ENCODE measurements at regions not wholly inside any gene's neighbourhood (a gene's known extent, or its start where the extent isn't known, plus 50 kb on each side); places are given as distances from the start of the nearest gene placed in this dataset.
"Not testable (repeated sequence)": the region's sequence is repeated elsewhere in the genome, so short reads cannot be mapped to it uniquely, and the experiment has no call there.

- H3K27me3 Mint-ChIP-seq (ENCODE audit: low read depth in 3 of 3); intact Hi-C loops (cut with micrococcal nuclease); H4K20me1 ChIP-seq (ENCODE audit: insufficient read depth, low read length); H2AFZ ChIP-seq (ENCODE audit: insufficient read depth, low read depth, low read length, poor library complexity, severe bottlenecking); H3K9ac ChIP-seq (ENCODE audit: insufficient read depth, low read length, poor library complexity, severe bottlenecking); H3K27me3 ChIP-seq (ENCODE audit: control insufficient read depth in 2 of 2, insufficient read depth in 2 of 2, low read length in 2 of 2); H3K4me3 Mint-ChIP-seq; H3K27ac ChIP-seq (ENCODE audit: low read depth in 1 of 2, low read length in 2 of 2); H3K79me2 ChIP-seq (ENCODE audit: insufficient read depth, low read length); H3K36me3 ChIP-seq (replicated peaks in 1 of 2; ENCODE audit: control insufficient read depth in 1 of 2, insufficient read depth in 2 of 2, low read length in 2 of 2); H3K36me3 Mint-ChIP-seq; H3K4me1 Mint-ChIP-seq; H3K4me2 ChIP-seq (replicated peaks; ENCODE audit: extremely low read depth, low read length, poor library complexity, severe bottlenecking); DNase-seq; H3K27ac Mint-ChIP-seq; H3K9me3 ChIP-seq (replicated peaks in 1 of 2; ENCODE audit: control insufficient read depth in 1 of 2, insufficient read depth in 1 of 2, low read length in 2 of 2); H3K4me1 ChIP-seq (ENCODE audit: control insufficient read depth in 1 of 2, insufficient read depth in 2 of 2, low read length in 2 of 2); H3K4me3 ChIP-seq (replicated peaks in 1 of 3; ENCODE audit: low read depth in 2 of 3, low read length in 3 of 3): not testable (repeated sequence)
- 75% methylated on average over 6 of the region's 6 CpGs for WGBS (ENCODE audit: insufficient coverage)
- peaks cover 0 to 10% (median 5%) of the 10 kb centered on the region in 7 donors for H3K9me3 Mint-ChIP-seq
These were observed 113.1 kb upstream of the CLDN18 start for GRCh38 chr3:137896842-137897241.

GRCh38 chr3:137906985-137907649 is 102.8 kb upstream of the CLDN18 start:
- DNase-seq = no peak
- 93% methylated on average over 5 of the region's 10 CpGs for WGBS (ENCODE audit: insufficient coverage)
- Mint-ChIP-seq H3K4me1 (no peaks in the 10 kb centered on the region), H3K9me3 (peaks cover 0 to 7% (median 2%) of the 10 kb centered on the region in 7 donors), H3K27ac (no peak overlapping the region), H3K36me3 (no peaks in the 10 kb centered on the region), H3K4me3 (no peak overlapping the region), H3K27me3 (ENCODE audit: low read depth in 3 of 3) (peaks cover 0 to 2% (median 0%) of the 10 kb centered on the region in 3 donors)
- H3K4me3 ChIP-seq (replicated peaks in 1 of 3; ENCODE audit: low read depth in 2 of 3, low read length in 3 of 3) = no peak overlapping the region
- H3K4me2 ChIP-seq (replicated peaks; ENCODE audit: extremely low read depth, low read length, poor library complexity, severe bottlenecking) = no peak overlapping the region
- no peaks in the 10 kb centered on the region for H3K27me3 ChIP-seq (ENCODE audit: control insufficient read depth in 2 of 2, insufficient read depth in 2 of 2, low read length in 2 of 2)
- no peaks in the 10 kb centered on the region for H4K20me1 ChIP-seq (ENCODE audit: insufficient read depth, low read length)
- intact Hi-C loops (cut with micrococcal nuclease) = no loop called here
- no peak overlapping the region for H3K9ac ChIP-seq (ENCODE audit: insufficient read depth, low read length, poor library complexity, severe bottlenecking)
- H3K4me1 ChIP-seq (ENCODE audit: control insufficient read depth in 1 of 2, insufficient read depth in 2 of 2, low read length in 2 of 2) = no peaks in the 10 kb centered on the region
- TF ChIP-seq, protein P1, sequence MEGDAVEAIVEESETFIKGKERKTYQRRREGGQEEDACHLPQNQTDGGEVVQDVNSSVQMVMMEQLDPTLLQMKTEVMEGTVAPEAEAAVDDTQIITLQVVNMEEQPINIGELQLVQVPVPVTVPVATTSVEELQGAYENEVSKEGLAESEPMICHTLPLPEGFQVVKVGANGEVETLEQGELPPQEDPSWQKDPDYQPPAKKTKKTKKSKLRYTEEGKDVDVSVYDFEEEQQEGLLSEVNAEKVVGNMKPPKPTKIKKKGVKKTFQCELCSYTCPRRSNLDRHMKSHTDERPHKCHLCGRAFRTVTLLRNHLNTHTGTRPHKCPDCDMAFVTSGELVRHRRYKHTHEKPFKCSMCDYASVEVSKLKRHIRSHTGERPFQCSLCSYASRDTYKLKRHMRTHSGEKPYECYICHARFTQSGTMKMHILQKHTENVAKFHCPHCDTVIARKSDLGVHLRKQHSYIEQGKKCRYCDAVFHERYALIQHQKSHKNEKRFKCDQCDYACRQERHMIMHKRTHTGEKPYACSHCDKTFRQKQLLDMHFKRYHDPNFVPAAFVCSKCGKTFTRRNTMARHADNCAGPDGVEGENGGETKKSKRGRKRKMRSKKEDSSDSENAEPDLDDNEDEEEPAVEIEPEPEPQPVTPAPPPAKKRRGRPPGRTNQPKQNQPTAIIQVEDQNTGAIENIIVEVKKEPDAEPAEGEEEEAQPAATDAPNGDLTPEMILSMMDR (IDR thresholded peaks at IDR 0.05) = no peak
- no peaks in the 10 kb centered on the region for H3K79me2 ChIP-seq (ENCODE audit: insufficient read depth, low read length)
- no peaks in the 10 kb centered on the region for H3K36me3 ChIP-seq (replicated peaks in 1 of 2; ENCODE audit: control insufficient read depth in 1 of 2, insufficient read depth in 2 of 2, low read length in 2 of 2)
- no peak overlapping the region for H2AFZ ChIP-seq (ENCODE audit: insufficient read depth, low read depth, low read length, poor library complexity, severe bottlenecking)
- peaks cover 6% of the 10 kb centered on the region in 2 donors for H3K9me3 ChIP-seq (replicated peaks in 1 of 2; ENCODE audit: control insufficient read depth in 1 of 2, insufficient read depth in 1 of 2, low read length in 2 of 2)
- no peak overlapping the region for H3K27ac ChIP-seq (ENCODE audit: low read depth in 1 of 2, low read length in 2 of 2)
